Motor neuron (in vitro differentiated cells): ENCODE measurements at regions not wholly inside any gene's neighbourhood (a gene's known extent, or its start where the extent isn't known, plus 50 kb on each side); places are given as distances from the start of the nearest gene placed in this dataset.
"Not testable (repeated sequence)": the region's sequence is repeated elsewhere in the genome, so short reads cannot be mapped to it uniquely, and the experiment has no call there.

Source experiments
- ATAC-seq, 8 experiments: fragments of 200-7000 bp; cut with Tn5 transposase; replicated peaks in 6 of 8; 2 replicates each; pipeline ENCODE4 v1.8.0; 2021; ENCODE audit warnings: mild to moderate bottlenecking in 8 of 8, moderate library complexity in 8 of 8
- H3K27ac ChIP-seq, 2 donors: fragments of 250-450 bp; sonication (Bioruptor Pico); 2 replicates each; pipeline ENCODE4 v1.9.0; 2021; ENCODE audit warnings: antibody characterized with exemption in 2 of 2, mild to moderate bottlenecking in 2 of 2, moderate library complexity in 1 of 2
- H3K4me1 ChIP-seq, 2 donors: fragments of 250-450 bp; sonication (Bioruptor Pico); replicated peaks in 1 of 2; 2 replicates each; pipeline ENCODE4 v1.6.1; 2021; ENCODE audit warnings: antibody characterized with exemption in 2 of 2, mild to moderate bottlenecking in 2 of 2, moderate library complexity in 1 of 2
- H3K4me3 ChIP-seq, 5 donors: fragments of 250-450 bp; sonication (Bioruptor Pico); 2 replicates each; pipeline ENCODE4 v1.9.0; 2021; ENCODE audit warnings: antibody characterized with exemption in 5 of 5, mild to moderate bottlenecking in 5 of 5, moderate library complexity in 4 of 5
- WGBS, 10 experiments: fragments of 450-650 bp; shearing (Covaris generic); methylation state at CpG; one replicate each; pipeline ENCODE4 v1.0.0; 2022; 5-methylcytosine and 5-hydroxymethylcytosine counted together
- in situ Hi-C, 9 experiments: fragments of 400-800 bp; cut with MboI; loops; one replicate each; pipeline ENCODE4 v1.15.0; 2021; ENCODE audit warnings: low sequenced_read_pairs in 9 of 9, low pct_unique_long_range_greater_than_20kb in 2 of 9; ENCODE audit not compliant: unreplicated experiment in 9 of 9

- 21 to 97% (median 83%) methylated on average over 2 to 4 of the region's 4 CpGs for WGBS, 10 experiments
- Histone ChIP-seq H3K4me1 (no peaks in the 10 kb centered on the region), H3K27ac (no peak overlapping the region), H3K4me3 (no peak overlapping the region)
- ATAC-seq = no peak
- in situ Hi-C loops = loop anchor here in 1 of 9 experiments (25.0 kb wide), 1 partner anchor 252 kb away; the partner anchor contains the start of gene SFRP2
Measured at GRCh38 chr4:154039435-154040343, 250.8 kb upstream of the SFRP2 start.

- 31 to 100% (median 78%) methylated on average over 1 to 3 of the region's 3 CpGs; no CpG with 5 or more reads in 1 of the 10 experiments for WGBS, 10 experiments
- H3K4me1 ChIP-seq = no peaks in the 10 kb centered on the region
- ATAC-seq = no peak
- no peak overlapping the region for H3K4me3 ChIP-seq
- in situ Hi-C loops = loop anchor here in 1 of 9 experiments (25.0 kb wide), 1 partner anchor 250 kb away; the partner anchor contains the start of gene SFRP2
- H3K27ac ChIP-seq = no peak overlapping the region
Measured at GRCh38 chr4:154036856-154037255, 248.0 kb upstream of the SFRP2 start.

GRCh38 chr4:154035341-154035740, 246.5 kb upstream of the SFRP2 start:
- in situ Hi-C loops = loop anchor here in 1 of 9 experiments (25.0 kb wide), 1 partner anchor 248 kb away; the partner anchor contains the start of gene SFRP2
- 0 to 92% (median 69%) methylated on average over 1 of the region's 1 CpG; no CpG with 5 or more reads in 2 of the 10 experiments for WGBS, 10 experiments
- Histone ChIP-seq H3K4me1 (no peaks in the 10 kb centered on the region), H3K27ac (no peak overlapping the region), H3K4me3 (no peak overlapping the region)
- ATAC-seq = no peak

- ATAC-seq = no peak
Measured at GRCh38 chr4:154033921-154034320, 245.0 kb upstream of the SFRP2 start.

GRCh38 chr4:154032914-154033313, 244.0 kb upstream of the SFRP2 start:
- ATAC-seq = no peak
- Histone ChIP-seq H3K4me1 (no peaks in the 10 kb centered on the region), H3K27ac (no peak overlapping the region), H3K4me3 (no peak overlapping the region)
- 60 to 100% (median 95%) methylated on average over 1 to 3 of the region's 3 CpGs; no CpG with 5 or more reads in 2 of the 10 experiments for WGBS, 10 experiments
- in situ Hi-C loops = loop anchor here in 1 of 9 experiments (25.0 kb wide), 1 partner anchor 246 kb away; the partner anchor contains the start of gene SFRP2

More at GRCh38 chr4:154033921-154034320, 245.0 kb upstream of the SFRP2 start:
- H3K4me1 ChIP-seq = no peaks in the 10 kb centered on the region
- 0 to 83% (median 33%) methylated on average over 1 to 3 of the region's 3 CpGs; no CpG with 5 or more reads in 2 of the 10 experiments for WGBS, 10 experiments
- in situ Hi-C loops = loop anchor here in 1 of 9 experiments (25.0 kb wide), 1 partner anchor 247 kb away; the partner anchor contains the start of gene SFRP2
- no peak overlapping the region for H3K4me3 ChIP-seq
- H3K27ac ChIP-seq = no peak overlapping the region

GRCh38 chr4:154030746-154031145, 241.9 kb upstream of the SFRP2 start:
- Histone ChIP-seq H3K4me3 (no peak overlapping the region), H3K27ac (no peak overlapping the region)

GRCh38 chr4:154030152-154030551, 241.3 kb upstream of the SFRP2 start:
- H3K4me3 ChIP-seq = no peak overlapping the region
- ATAC-seq = no peak
- no peaks in the 10 kb centered on the region for H3K4me1 ChIP-seq
- 0 to 100% (median 68%) methylated on average over 1 to 2 of the region's 2 CpGs; no CpG with 5 or more reads in 3 of the 10 experiments for WGBS, 10 experiments
- in situ Hi-C loops = loop anchor here in 1 of 9 experiments (25.0 kb wide), 1 partner anchor 243 kb away; the partner anchor contains the start of gene SFRP2
- H3K27ac ChIP-seq = no peak overlapping the region

More at GRCh38 chr4:154030746-154031145, 241.9 kb upstream of the SFRP2 start:
- no peaks in the 10 kb centered on the region for H3K4me1 ChIP-seq
- peak in 4 of 8 experiments; percentile 42 to 92 (median 55) for ATAC-seq
- in situ Hi-C loops = loop anchor here in 1 of 9 experiments (25.0 kb wide), 1 partner anchor 243 kb away; the partner anchor contains the start of gene SFRP2
- WGBS, 10 experiments = 0 to 71% (median 63%) methylated on average over 1 to 2 of the region's 2 CpGs; no CpG with 5 or more reads in 4 of the 10 experiments

- in situ Hi-C loops = loop anchor here in 1 of 9 experiments (25.0 kb wide), 1 partner anchor 242 kb away; the partner anchor contains the start of gene SFRP2
- no peaks in the 10 kb centered on the region for H3K4me1 ChIP-seq
- 6 to 100% (median 92%) methylated on average over 1 to 2 of the region's 2 CpGs; no CpG with 5 or more reads in 3 of the 10 experiments for WGBS, 10 experiments
- no peak overlapping the region for H3K4me3 ChIP-seq
- H3K27ac ChIP-seq = no peak overlapping the region
- ATAC-seq = no peak
Measured at GRCh38 chr4:154029171-154029570, 240.3 kb upstream of the SFRP2 start.

- no peak overlapping the region for H3K27ac ChIP-seq
- no peak for ATAC-seq
- H3K4me1 ChIP-seq = no peaks in the 10 kb centered on the region
- 14 to 100% (median 60%) methylated on average over 1 to 2 of the region's 2 CpGs; no CpG with 5 or more reads in 1 of the 10 experiments for WGBS, 10 experiments
- H3K4me3 ChIP-seq = no peak overlapping the region
- in situ Hi-C loops = loop anchor here in 1 of 9 experiments (25.0 kb wide), 1 partner anchor 238 kb away; the partner anchor contains the start of gene SFRP2
Measured at GRCh38 chr4:154025110-154025509, 236.2 kb upstream of the SFRP2 start.

GRCh38 chr4:154024097-154024694, 235.3 kb upstream of the SFRP2 start:
- in situ Hi-C loops = no loop called here
- Histone ChIP-seq H3K4me1 (no peaks in the 10 kb centered on the region), H3K4me3 (no peak overlapping the region), H3K27ac (no peak overlapping the region)
- WGBS, 10 experiments = 18 to 90% (median 59%) methylated on average over 1 to 6 of the region's 11 CpGs; no CpG with 5 or more reads in 1 of the 10 experiments
- ATAC-seq = peak in 2 of 8 experiments; percentile 43 to 50

- ATAC-seq, H3K4me1 ChIP-seq, in situ Hi-C loops, H3K27ac ChIP-seq, H3K4me3 ChIP-seq: not testable (repeated sequence)
- 20 to 100% (median 85%) methylated on average over 2 to 7 of the region's 15 CpGs; no CpG with 5 or more reads in 6 of the 10 experiments for WGBS, 10 experiments
Measured at GRCh38 chr4:154023671-154024070, 234.8 kb upstream of the SFRP2 start.

- Histone ChIP-seq H3K4me3 (no peak overlapping the region), H3K27ac (no peak overlapping the region), H3K4me1 (no peaks in the 10 kb centered on the region)
- ATAC-seq = no peak
- 59 to 100% (median 86%) methylated on average over 1 to 7 of the region's 7 CpGs for WGBS, 10 experiments
- in situ Hi-C loops = no loop called here
Measured at GRCh38 chr4:154019811-154020210, 230.9 kb upstream of the SFRP2 start.
